Endothelial cell (in vitro differentiated cells): ENCODE measurements at regions not wholly inside any gene's neighbourhood (a gene's known extent, or its start where the extent isn't known, plus 50 kb on each side); places are given as distances from the start of the nearest gene placed in this dataset.

ENCODE experiments used
- DNase-seq: peaks from one replicate; pipeline ENCODE4 v3.0.0; 2021; ENCODE audit warnings: low spot score
- H3K27ac Mint-ChIP-seq: one replicate; pipeline ENCODE4 v1.8.0; 2021; ENCODE audit warnings: mixed read lengths, inconsistent platforms; ENCODE audit not compliant: unreplicated experiment
- H3K27me3 Mint-ChIP-seq: one replicate; pipeline ENCODE4 v1.8.0; 2021; ENCODE audit warnings: mild to moderate bottlenecking, moderate library complexity, mixed read lengths, inconsistent platforms; ENCODE audit not compliant: unreplicated experiment
- H3K36me3 Mint-ChIP-seq: one replicate; pipeline ENCODE4 v1.8.0; 2021; ENCODE audit warnings: mild to moderate bottlenecking, low read depth, mixed read lengths, inconsistent platforms; ENCODE audit not compliant: unreplicated experiment
- H3K4me1 Mint-ChIP-seq: one replicate; pipeline ENCODE4 v1.8.0; 2021; ENCODE audit warnings: mild to moderate bottlenecking, mixed read lengths, inconsistent platforms; ENCODE audit not compliant: unreplicated experiment
- H3K4me3 Mint-ChIP-seq: one replicate; pipeline ENCODE4 v1.8.0; 2021; ENCODE audit warnings: mild to moderate bottlenecking, mixed read lengths, inconsistent platforms; ENCODE audit not compliant: unreplicated experiment
- H3K9me3 Mint-ChIP-seq: one replicate; pipeline ENCODE4 v1.8.0; 2021; ENCODE audit warnings: mixed read lengths, inconsistent platforms; ENCODE audit not compliant: unreplicated experiment
- TF ChIP-seq, protein P1 (sequence below): fragments of 200-600 bp; sonication (generic); IDR thresholded peaks from one replicate; pipeline ENCODE4 v1.5.0; 2021; ENCODE audit warnings: antibody characterized with exemption; ENCODE audit not compliant: unreplicated experiment

DNA sequence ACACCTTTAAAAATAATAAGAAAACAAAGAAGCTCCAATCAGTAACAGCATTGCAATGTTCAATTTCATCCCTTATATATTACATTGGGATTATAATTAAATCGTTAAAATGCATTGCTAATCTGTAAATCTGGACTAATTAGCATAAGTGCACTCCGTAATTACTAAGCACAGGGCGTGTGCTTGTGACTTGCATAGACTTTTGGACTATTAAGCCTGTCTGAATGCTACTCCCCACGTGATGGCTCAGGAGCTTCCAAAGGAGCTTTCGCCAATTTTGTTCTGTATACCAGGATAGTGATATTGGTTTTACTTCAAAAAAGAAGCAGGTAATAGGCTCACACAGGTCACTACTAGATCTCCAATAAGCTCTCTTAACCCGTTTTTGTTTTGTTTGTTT is 497.1 kb downstream of the SMARCA1 start:
- Mint-ChIP-seq H3K4me1 (no peaks in the 10 kb centered on the region), H3K4me3 (no peak overlapping the region), H3K27ac (no peak overlapping the region), H3K36me3 (no peaks in the 10 kb centered on the region), H3K27me3 (no peaks in the 10 kb centered on the region), H3K9me3 (no peaks in the 10 kb centered on the region)
- TF ChIP-seq, protein P1, sequence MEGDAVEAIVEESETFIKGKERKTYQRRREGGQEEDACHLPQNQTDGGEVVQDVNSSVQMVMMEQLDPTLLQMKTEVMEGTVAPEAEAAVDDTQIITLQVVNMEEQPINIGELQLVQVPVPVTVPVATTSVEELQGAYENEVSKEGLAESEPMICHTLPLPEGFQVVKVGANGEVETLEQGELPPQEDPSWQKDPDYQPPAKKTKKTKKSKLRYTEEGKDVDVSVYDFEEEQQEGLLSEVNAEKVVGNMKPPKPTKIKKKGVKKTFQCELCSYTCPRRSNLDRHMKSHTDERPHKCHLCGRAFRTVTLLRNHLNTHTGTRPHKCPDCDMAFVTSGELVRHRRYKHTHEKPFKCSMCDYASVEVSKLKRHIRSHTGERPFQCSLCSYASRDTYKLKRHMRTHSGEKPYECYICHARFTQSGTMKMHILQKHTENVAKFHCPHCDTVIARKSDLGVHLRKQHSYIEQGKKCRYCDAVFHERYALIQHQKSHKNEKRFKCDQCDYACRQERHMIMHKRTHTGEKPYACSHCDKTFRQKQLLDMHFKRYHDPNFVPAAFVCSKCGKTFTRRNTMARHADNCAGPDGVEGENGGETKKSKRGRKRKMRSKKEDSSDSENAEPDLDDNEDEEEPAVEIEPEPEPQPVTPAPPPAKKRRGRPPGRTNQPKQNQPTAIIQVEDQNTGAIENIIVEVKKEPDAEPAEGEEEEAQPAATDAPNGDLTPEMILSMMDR, result no peak
- no peak for DNase-seq

DNA sequence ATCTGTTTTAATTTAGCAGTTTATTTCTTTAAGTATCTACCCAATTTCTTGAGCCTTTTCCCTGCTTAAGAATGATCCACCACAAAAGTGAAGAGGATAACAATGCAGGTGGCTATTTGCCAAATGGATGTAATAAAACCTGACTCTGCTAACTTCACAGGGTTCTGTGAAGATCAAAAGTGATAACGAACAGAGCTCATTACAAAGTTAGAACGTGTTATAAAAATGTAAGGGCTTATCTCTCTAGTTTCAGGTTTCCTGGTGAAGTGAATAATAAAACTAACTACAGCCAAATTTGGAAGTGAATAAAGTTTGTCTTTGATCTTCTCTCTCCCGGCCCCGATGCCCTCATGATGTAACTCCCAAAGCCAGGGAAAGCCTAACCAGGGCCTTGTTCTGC is 497.9 kb downstream of the SMARCA1 start:
- Mint-ChIP-seq H3K4me3 (no peak overlapping the region), H3K4me1 (no peaks in the 10 kb centered on the region)

DNA sequence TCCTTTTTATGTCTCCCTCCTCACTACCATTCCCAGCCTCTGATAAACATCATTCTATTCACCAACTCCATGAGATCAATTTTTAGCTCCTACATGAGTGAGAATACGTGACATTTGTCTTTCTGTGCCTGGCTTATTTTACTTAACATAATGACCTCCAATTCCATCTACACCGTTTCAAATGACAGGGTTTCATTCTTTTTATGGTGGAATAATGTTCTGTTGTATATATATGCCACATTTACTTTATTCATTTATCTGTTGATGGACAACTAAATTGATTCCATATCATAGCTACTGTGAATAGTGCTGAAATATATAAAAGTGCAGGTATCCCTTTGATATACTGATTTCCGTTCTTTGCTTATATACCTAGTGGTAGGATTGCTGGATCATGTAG is 503.9 kb downstream of the SMARCA1 start:
- Mint-ChIP-seq H3K4me3 (no peak overlapping the region), H3K36me3 (no peaks in the 10 kb centered on the region), H3K9me3 (no peaks in the 10 kb centered on the region), H3K27me3 (no peaks in the 10 kb centered on the region), H3K4me1 (no peaks in the 10 kb centered on the region), H3K27ac (no peak overlapping the region)
- TF ChIP-seq, protein P1, result no peak
- DNase-seq, result no peak

More for the DNA sequence above, 497.9 kb downstream of the SMARCA1 start:
- H3K9me3 Mint-ChIP-seq, result no peaks in the 10 kb centered on the region
- no peaks in the 10 kb centered on the region for H3K36me3 Mint-ChIP-seq
- DNase-seq, result no peak
- TF ChIP-seq, protein P1, result no peak
- no peaks in the 10 kb centered on the region for H3K27me3 Mint-ChIP-seq
- H3K27ac Mint-ChIP-seq, result no peak overlapping the region

DNA sequence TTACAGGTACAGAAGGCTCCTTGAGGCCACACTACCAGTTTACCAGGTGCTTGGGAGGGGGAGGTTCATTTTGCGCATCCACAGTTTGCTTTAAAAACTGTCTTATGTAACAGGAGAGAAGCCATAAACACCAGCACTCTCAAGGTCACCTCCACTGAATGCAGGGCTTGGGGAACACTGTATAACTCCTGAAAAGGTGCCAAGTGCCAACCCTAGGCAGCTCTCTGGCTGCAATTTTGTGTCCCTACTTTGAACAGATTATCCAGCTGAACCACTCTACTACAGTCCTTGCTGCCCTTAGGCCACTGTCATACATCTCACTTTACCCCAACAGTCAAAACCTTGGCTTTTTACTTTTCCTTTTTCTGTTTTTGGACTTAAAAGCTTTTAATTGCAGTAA is 507.9 kb downstream of the SMARCA1 start:
- no peak overlapping the region for H3K27ac Mint-ChIP-seq
- no peaks in the 10 kb centered on the region for H3K36me3 Mint-ChIP-seq
- H3K4me1 Mint-ChIP-seq, result no peaks in the 10 kb centered on the region
- TF ChIP-seq, protein P1, result no peak
- DNase-seq, result no peak
- H3K4me3 Mint-ChIP-seq, result no peak overlapping the region
- H3K27me3 Mint-ChIP-seq, result no peaks in the 10 kb centered on the region
- no peaks in the 10 kb centered on the region for H3K9me3 Mint-ChIP-seq

DNA sequence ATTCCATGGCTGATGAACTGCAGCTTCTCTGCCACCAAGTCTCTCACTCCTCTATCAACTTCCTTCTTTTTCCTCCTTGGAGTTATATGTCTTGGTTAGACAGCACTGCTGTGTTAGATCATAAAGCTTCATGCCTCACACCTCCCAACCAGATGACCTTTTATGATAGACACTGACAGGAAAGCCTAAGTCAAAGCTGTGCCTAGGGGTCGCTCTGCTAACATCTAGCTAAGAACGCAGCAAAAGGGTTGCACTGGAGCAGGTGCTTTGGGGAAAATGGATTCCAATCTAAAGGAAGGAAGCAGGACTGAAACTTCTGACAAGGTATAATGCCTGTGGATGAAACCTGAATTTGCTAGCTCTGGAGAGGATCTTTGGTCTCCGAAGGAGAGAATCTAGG is 509.7 kb downstream of the SMARCA1 start:
- Mint-ChIP-seq H3K4me3 (no peak overlapping the region), H3K27me3 (no peaks in the 10 kb centered on the region), H3K27ac (no peak overlapping the region), H3K4me1 (no peaks in the 10 kb centered on the region), H3K9me3 (no peaks in the 10 kb centered on the region), H3K36me3 (no peaks in the 10 kb centered on the region)
- TF ChIP-seq, protein P1, result no peak
- no peak for DNase-seq
